Lower leg skin (tissue), 3 donors: ENCODE measurements at regions not wholly inside any gene's neighbourhood (a gene's known extent, or its start where the extent isn't known, plus 50 kb on each side); places are given as distances from the start of the nearest gene placed in this dataset.

ENCODE experiments used
- POLR2A ChIP-seq, 2 donors: fragments of 450-650 bp; IDR thresholded peaks; one replicate each; pipeline ENCODE4 v1.6.1; 2016 to 2017; ENCODE audit warnings: antibody characterized with exemption in 2 of 2, mild to moderate bottlenecking in 1 of 2, moderate library complexity in 1 of 2
- TF ChIP-seq, protein P1 (sequence below), 3 donors: fragments of 450-650 bp; IDR thresholded peaks; one replicate each; pipeline ENCODE4 v1.5.1; 2016; ENCODE audit warnings: antibody characterized with exemption in 3 of 3, mild to moderate bottlenecking in 3 of 3, moderate library complexity in 2 of 3

DNA sequence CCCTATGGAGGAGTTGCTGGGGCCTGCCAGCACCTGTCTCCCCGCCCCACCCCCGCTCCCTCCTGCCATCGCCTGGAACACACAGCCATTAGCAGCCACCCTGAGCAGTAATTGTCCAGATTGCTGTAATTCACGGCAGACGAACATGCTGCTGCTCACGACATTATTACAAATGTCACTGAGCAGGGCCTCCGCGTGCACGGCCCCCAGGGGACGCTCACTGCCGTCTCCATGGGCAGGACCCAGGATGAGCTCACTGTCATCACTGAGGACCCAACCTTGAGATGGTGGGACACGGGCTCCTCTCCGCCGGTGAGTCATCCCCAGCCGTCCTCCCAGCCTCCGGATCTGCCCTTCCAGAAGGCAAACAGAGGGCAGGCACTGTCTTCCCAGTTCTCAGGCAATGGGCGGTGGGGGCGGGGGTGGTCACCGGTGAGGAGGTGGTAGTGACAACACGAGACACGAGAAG is 100.4 kb downstream of the RFLNA start:
- no peak for TF ChIP-seq POLR2A (IDR thresholded peaks at IDR 0.05)
- TF ChIP-seq, protein P1, sequence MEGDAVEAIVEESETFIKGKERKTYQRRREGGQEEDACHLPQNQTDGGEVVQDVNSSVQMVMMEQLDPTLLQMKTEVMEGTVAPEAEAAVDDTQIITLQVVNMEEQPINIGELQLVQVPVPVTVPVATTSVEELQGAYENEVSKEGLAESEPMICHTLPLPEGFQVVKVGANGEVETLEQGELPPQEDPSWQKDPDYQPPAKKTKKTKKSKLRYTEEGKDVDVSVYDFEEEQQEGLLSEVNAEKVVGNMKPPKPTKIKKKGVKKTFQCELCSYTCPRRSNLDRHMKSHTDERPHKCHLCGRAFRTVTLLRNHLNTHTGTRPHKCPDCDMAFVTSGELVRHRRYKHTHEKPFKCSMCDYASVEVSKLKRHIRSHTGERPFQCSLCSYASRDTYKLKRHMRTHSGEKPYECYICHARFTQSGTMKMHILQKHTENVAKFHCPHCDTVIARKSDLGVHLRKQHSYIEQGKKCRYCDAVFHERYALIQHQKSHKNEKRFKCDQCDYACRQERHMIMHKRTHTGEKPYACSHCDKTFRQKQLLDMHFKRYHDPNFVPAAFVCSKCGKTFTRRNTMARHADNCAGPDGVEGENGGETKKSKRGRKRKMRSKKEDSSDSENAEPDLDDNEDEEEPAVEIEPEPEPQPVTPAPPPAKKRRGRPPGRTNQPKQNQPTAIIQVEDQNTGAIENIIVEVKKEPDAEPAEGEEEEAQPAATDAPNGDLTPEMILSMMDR (IDR thresholded peaks at IDR 0.05) = no peak
